GM19455 (cell line): ENCODE measurements at regions not wholly inside any gene's neighbourhood (a gene's known extent, or its start where the extent isn't known, plus 50 kb on each side); places are given as distances from the start of the nearest gene placed in this dataset.

Experiments
- ATAC-seq: cut with Tn5 transposase; IDR thresholded peaks from one replicate; pipeline ENCODE4 v1.9.1; 2021; ENCODE audit not compliant: unreplicated experiment

GRCh38 chr18:25651553-25651952, 299.6 kb upstream of the ZNF521 start:
- ATAC-seq, result no peak

GRCh38 chr18:25650201-25650941, 298.4 kb upstream of the ZNF521 start:
- ATAC-seq, result no peak

- no peak for ATAC-seq
Observed at GRCh38 chr18:25648716-25649260, 296.8 kb upstream of the ZNF521 start.

GRCh38 chr18:25647404-25647803, 295.4 kb upstream of the ZNF521 start:
- no peak for ATAC-seq

- ATAC-seq, result no peak
Observed at GRCh38 chr18:25646971-25647370, 295.0 kb upstream of the ZNF521 start.

GRCh38 chr18:25639596-25639995, 287.6 kb upstream of the ZNF521 start:
- no peak for ATAC-seq

- ATAC-seq, result no peak
Observed at GRCh38 chr18:25633563-25633962, 281.6 kb upstream of the ZNF521 start.

- ATAC-seq, result no peak
Observed at GRCh38 chr18:25630682-25631081, 278.7 kb upstream of the ZNF521 start.

- ATAC-seq, result no peak
Observed at GRCh38 chr18:25621682-25622081, 269.7 kb upstream of the ZNF521 start.

- ATAC-seq, result no peak
Observed at GRCh38 chr18:25621144-25621543, 269.2 kb upstream of the ZNF521 start.

GRCh38 chr18:25614168-25614567, 262.2 kb upstream of the ZNF521 start:
- no peak for ATAC-seq

GRCh38 chr18:25612466-25612865, 260.5 kb upstream of the ZNF521 start:
- no peak for ATAC-seq

- no peak for ATAC-seq
Observed at GRCh38 chr18:25608091-25608490, 256.1 kb upstream of the ZNF521 start.

- ATAC-seq, result no peak
Observed at GRCh38 chr18:25604894-25605597, 253.1 kb upstream of the ZNF521 start.

- ATAC-seq, result no peak
Observed at GRCh38 chr18:25604196-25604893, 252.4 kb upstream of the ZNF521 start.

- no peak for ATAC-seq
Observed at GRCh38 chr18:25599443-25599842, 247.5 kb upstream of the ZNF521 start.

GRCh38 chr18:25597476-25597875, 245.5 kb upstream of the ZNF521 start:
- no peak for ATAC-seq

GRCh38 chr18:25595274-25596060, 243.5 kb upstream of the ZNF521 start:
- no peak for ATAC-seq

- no peak for ATAC-seq
Observed at GRCh38 chr18:25594351-25594750, 242.4 kb upstream of the ZNF521 start.

- no peak for ATAC-seq
Observed at GRCh38 chr18:25592804-25593360, 240.9 kb upstream of the ZNF521 start.

GRCh38 chr18:25590456-25590855, 238.5 kb upstream of the ZNF521 start:
- no peak for ATAC-seq
